ENCODE measurements at regions not wholly inside any gene's neighbourhood (a gene's known extent, or its start where the extent isn't known, plus 50 kb on each side); places are given as distances from the start of the nearest gene placed in this dataset.
"Not testable (repeated sequence)": the region's sequence is repeated elsewhere in the genome, so short reads cannot be mapped to it uniquely, and the experiment has no call there.

GRCh38 chr6:112887424-112887823 lies 540.3 kb downstream of the RFPL4B start:
- TF ChIP-seq EZH2 (optimal IDR thresholded peaks at IDR 0.05; ENCODE audit: low read depth, low read length); CTCF (IDR thresholded peaks at IDR 0.05; ENCODE audit: low read length): not testable (repeated sequence)

Data from MM.1S (cell line).